Forelimb muscle (tissue), 1 donor: ENCODE measurements at regions not wholly inside any gene's neighbourhood (a gene's known extent, or its start where the extent isn't known, plus 50 kb on each side); places are given as distances from the start of the nearest gene placed in this dataset.
"Not testable (repeated sequence)": the region's sequence is repeated elsewhere in the genome, so short reads cannot be mapped to it uniquely, and the experiment has no call there.

ENCODE experiments used
- DNase-seq: peaks from one replicate; pipeline ENCODE4 v3.0.0-alpha.2; 2013; ENCODE audit warnings: low read depth

DNA sequence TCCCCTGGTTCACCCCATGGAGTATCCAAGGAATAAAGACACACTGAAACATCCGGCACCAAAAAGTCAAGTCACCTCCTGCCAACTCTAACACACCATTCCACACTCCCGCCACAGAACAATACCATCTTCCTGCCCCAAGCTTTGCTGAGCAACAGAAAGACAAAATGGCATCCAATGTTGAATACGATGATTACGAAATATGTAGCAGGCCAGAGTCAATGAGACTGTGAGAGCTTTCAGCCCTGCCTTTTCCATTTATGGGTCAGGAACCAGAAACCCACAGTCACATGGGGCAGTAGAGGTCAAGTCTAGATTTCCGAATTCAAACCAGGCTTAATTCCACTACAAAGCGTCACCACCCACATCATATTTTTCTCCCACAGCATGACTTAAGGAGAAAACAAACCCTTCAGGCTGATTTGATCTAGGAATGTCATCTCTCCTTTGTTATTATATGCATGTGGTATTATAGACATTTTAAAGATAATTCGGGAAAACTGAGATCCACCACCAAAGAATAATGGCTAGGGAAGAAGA is 249.8 kb downstream of the SETD4 start:
- DNase-seq, result no peak

DNA sequence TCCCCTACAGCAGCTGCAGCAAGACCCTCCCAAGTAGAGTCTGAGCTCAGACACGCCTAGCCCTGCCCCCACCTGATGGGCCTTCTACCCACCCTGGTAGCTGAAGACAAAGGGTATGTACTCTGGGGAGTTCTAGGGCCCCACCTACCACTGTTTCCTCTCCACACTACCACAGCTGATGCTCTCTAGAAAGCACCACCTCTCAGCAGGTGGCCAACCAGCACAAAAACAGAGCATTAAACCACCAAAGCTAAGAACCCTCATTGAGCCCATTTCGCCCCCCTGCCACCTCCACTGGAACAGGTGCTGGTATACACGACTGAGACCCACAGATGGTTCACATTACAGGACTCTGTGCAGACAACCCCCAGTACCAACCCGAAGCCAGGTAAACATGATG is 258.9 kb downstream of the SETD4 start:
- no peak for DNase-seq

DNA sequence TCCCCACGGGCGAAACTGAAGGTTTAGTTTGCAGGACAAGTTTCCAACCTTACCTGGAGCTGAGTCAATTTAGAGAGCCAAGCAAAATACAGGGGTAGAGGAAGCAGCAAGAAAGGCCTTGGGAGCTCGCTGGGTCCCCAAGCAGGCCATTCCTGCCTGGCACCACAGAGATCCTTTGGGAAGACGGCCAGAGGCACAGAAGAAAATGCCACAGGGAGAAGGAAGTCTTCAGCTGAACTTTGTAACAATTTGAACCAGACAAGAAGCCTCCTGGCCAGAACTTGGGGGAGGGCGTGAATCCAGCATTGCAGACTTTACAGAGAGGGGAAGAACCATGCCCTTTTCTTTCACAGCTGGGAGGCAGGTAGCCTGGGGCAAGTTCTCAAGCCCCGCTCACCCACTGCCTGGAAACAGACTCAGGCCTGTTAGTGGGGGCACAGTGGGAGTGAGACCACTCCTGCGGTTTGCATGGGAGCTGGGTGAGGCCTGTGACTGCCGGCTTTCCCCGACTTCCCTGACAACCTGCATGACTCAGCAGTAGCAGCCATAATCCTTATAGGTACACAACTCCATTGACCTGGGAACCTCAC is 259.4 kb downstream of the SETD4 start:
- DNase-seq, result not testable (repeated sequence)

DNA sequence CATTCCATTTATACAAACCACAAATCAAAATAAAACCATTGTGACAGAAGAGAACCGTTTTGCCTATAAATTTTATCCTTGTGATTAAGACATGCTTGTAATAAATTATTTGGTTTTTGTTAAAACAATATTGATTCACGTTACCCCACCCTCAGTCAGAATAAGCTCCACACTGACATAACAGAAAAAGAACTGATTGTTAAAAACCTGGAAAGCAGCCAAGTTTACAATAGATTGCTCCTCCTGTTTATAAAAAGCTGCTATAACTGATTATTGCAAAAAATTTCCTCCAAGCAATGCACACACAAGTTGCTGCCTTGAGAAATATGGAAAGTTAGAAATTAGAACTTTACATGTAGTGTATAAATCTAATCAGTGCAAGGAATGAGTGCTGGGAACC is 263.5 kb downstream of the SETD4 start:
- DNase-seq, result no peak

DNA sequence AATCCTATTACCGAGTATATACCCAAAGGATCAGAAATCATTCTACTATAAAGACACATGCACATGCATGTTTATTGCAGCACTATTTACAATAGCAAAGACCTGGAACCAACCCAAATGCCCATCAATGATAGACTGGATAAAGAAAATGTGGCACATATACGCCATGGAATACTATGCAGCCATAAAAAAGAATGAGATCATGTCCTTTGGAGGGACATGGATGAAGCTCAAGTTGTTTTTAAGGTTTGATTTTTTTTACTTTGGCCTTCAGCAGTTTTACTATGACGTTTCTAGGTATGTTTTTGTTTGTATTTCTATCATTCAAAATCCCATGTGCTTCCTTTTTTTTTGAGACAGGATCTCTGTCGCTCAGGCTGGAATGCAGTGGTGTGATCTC is 265.8 kb downstream of the SETD4 start:
- DNase-seq, result not testable (repeated sequence)

DNA sequence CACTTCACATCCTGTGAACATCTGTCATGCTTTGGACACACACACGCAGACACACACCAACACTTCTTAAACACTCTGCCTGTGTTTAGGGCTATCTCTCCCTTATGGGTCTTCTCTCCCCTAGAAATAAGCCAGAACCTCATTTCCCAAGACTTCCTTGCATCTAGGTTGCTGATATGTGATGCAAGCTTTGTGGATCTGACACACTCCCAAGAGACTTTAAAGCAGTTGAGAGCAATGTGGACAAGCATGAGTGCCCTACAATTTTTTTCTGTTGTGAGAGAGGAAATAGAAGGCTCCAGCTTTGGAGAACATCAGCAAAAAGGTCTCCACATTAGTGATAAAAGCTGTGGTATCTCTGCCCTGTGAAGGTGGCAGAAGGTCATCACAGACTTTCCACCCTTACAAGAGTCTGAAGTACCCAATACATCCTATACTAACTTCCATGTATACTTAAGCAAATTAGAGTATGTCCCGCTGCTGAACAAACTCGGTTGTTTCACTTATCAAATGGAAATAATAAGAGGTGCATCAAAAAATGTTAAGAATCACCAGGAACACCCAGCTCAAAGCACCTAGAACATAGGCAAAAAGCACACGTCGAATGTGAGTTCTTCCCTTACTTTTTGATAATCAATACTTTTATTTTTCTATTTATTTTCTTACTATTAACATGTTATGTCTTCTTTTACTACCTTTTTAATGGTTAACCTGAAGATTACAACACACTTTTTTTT is 267.6 kb downstream of the SETD4 start:
- no peak for DNase-seq

DNA sequence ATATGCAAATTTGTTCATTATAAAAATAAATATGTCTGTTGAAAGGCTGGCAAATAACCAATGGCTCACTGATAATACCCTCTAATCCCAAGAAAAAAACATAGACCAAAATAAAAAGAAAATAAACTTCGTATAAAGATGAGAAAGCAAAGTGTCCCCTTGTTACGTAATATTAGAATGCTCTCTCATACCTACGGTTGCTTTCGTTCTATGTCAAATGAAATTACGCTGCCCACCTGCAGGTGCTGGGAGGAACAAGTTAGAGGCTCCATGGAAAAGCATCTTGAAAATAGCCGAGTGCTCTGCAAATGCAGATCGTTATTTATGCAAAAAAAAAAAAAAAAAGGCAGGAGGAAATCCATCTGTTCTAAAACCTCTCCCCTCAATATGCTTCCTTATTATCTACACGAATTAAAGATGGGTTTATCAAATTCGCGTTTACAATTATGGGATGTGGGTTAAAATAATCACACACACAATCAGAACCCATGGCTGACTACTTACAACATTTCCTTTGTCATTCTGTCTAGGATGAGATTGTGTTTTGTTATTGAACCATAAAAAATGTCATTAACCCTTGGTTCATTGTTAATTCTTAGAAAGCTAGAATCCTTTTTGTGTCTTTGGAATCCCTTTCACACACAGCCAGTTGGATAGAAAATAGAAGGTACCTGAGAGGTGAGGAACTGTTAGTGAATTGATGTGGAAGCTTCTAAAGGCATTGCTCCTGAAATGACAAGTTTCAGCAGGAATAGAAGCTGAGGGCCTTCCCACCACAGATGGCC is 268.6 kb downstream of the SETD4 start:
- no peak for DNase-seq

DNA sequence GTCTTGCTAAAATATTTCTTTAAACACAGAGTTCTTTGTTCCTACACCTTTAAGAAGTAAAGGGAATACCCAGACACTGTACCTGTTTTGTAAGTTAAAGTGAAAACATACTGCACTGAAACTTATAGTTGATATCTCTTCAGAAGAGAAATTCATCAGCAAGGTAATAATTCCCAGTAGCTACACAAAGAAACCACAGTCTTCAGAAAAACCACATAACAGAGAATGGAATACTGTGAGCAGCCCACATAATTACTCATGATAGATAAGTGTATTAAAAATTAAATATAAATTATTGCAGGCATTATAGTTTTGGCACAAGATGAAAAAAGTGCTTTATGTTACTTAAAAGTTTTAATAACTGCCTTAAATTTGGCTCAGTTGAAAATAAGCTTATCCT is 276.6 kb downstream of the SETD4 start:
- DNase-seq, result no peak

DNA sequence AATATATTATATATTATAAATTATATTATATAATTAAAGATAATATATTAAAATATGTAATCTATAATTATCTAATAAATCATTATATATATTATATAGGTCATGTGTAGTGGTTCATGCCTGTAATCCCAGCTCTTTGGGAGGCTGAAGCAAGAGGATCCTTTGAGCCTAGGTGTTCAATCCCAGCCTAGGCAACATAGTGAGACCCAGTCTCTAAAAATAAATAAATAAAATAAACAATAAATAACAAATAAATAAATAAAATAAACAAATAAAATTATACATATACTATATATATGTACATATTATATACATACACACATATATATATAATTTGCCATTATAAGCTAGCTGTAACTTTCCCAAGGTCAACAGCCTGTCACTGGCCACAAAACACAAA is 277.7 kb downstream of the SETD4 start:
- DNase-seq, result no peak

DNA sequence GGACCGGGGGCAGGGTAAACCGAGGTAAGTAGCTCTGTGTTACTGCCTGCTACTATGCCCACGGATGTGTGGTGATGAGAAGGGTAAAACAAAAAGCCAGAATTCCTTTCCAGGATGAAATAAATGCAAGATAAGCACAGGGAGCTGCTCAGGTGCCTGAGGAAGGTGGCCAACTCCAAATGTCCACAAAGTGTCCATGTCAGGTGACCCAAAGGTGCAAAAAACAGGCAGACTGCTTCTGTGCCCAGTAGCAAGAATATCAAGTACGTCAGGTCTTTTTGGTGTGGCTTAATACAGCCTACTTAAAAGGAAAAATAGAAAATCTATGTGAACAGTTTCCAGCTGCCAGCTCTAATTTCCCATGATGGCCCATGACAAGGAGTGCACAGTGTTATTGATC is 279.3 kb downstream of the SETD4 start:
- DNase-seq, result no peak

DNA sequence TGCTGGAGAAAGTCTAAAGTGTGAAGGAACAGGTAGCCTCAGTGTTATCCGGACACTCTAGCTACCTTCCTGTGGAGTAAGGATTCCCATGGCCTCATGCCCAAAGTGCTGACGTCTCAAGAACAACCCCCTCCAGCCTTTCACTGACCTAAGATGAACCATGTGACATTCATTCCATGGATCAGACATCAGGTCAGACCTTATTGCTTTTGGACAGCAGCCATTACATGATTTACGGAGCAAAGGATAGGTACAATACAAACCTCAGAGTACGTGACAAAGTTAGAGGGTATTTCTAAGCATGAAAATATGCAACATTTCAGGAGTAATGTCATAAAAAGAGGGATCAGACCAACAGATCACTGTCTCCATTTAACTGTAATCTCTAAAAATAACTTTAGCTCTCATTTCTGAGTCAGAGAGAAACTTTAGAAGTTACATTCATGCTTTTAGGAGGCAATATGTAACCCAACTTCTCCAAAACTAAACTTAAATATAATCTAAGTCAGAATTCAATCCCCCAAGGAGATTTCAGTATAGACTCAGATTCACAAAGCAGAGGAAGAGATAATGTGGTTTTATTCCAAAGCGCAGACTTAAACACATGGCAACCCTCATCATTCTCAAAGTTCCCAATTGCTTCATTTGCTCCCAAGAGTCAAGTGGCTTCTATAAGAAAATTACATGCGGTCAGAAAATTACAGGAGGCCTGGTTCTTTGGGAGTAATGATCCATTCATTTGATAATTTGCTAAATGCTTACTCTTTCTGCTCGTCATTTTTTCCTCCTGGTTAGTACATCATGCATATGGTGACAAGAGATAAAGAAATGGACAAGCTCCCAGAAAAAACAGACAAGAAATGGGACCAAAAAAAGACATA is 280.4 kb downstream of the SETD4 start:
- no peak for DNase-seq

DNA sequence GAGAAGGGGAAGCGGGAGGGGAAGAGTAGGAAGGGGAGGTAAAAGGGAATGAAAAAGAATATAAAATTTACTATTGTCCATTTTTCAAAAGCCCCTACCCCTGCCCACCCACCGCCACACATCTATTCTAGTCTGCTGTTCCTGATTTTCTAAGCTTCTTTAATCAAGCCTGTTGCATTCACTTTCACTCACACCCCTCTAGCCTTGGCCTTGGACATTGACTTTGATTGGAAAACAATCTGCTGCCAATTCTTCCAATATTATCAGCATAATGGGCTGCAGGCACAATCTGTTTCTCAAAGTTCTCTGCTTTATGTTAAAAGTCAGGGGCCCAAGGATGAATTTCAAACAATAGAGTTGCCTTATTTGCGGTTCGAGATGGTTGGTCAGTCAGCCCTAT is 281.2 kb downstream of the SETD4 start:
- DNase-seq, result no peak

DNA sequence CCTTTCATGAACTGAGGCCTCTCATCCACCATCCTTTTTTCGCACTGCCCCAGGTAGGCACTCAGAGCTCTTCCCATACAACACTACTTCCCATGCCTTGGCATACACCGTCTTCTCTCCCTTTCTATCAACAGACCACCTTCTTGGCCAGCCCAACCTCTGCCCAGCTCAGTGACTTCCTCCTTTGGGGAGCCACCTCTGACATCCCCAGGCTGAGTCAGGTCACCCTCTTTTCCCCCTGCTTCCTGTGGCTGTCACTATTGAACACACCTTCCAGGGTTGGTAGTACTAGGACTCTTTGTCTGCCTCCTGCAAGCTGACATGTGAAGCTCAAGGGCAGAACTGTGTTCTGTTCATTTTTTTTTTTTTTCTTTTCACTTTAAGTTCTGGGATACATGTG is 283.2 kb downstream of the SETD4 start:
- no peak for DNase-seq

DNA sequence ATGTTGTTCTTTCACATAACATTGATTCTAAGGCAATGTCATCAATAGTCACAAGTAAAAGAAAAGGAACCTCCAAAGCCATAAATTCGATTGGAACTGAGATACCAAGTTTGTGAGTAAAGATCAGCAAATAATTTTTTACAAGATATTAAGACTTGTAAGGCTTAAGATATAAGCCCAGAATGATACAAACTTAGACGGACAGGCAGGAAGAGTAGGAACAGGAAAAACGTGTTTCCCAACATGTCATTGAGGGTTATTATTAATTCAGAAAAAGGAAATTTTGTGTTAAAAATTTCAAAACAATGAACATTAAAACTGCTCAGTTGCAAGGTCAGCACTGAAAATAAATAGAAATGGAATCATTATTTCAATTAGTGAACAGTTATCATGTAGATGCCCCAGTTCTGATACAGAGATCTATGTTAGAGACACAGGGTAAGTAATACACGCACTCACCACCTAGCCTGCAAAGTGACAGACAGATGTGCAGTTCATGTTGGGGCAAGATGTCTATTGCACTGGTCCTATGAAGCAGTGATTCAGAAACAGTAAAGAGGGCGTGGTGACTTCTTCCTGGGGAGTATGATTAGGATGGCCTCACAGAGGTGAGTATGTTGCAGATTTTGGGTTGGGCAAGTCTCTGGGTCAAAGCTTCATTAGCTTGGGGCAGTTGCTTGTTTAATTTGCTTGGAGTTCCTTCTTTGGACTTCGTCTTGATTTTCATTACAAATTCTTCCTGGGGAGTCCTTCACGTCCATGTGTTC is 284.4 kb downstream of the SETD4 start:
- DNase-seq, result no peak

DNA sequence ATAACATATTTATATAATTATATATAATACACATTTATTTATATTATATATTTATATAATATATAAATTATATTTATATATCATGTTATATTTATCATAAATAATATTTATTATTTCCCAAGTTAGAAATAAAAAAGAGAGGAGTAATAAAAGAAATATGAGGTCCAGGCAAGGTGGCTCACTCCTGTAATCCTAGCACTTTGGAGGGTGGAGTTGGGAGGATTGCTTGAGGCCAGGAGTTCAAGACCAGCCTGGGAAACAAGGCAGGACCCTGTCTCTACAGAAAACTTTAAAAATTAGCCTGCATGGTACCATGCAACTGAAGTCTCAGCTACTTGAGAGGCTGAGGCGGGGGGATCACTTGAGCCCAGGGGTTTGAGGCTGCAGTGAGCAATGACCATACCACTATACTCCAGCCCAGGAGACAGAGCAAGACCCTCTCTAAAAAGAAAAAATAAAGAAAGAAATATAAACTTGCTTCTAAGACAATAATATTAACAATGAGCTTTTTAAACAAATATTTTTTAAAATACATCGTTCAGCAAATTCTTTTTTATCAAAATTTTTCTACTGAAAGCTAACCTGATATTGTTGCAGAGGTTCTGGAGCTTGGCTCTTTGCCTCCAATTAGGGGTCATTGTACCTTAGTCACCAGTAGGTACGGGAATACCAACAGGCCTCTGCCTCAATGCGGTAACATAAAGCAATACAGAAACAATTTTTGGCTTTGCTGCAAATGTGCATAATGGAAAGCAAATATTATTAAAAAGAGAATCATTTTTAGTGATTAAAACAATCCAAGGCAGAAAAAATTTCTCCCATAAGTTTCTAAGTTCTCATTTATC is 290.0 kb downstream of the SETD4 start:
- DNase-seq, result no peak

DNA sequence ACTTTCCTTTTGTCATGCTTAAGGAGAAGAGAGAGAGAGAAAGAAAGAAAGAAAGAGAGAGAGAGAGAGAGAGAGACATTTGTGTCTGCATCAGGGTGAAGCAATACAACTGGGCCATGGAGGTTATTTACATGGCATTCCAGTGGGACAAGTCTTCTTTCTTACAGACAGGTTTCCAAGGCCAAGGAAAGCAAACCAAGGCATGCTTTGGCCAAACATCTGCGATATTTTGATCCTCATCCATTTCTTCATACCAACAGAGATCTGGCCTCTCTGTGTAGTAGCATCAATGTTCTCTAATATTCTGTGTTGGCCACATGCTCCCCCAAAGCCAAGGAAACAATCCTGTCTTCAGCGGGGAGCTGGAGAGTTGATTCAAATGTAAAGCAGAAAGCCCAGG is 292.1 kb downstream of the SETD4 start:
- DNase-seq, result no peak

DNA sequence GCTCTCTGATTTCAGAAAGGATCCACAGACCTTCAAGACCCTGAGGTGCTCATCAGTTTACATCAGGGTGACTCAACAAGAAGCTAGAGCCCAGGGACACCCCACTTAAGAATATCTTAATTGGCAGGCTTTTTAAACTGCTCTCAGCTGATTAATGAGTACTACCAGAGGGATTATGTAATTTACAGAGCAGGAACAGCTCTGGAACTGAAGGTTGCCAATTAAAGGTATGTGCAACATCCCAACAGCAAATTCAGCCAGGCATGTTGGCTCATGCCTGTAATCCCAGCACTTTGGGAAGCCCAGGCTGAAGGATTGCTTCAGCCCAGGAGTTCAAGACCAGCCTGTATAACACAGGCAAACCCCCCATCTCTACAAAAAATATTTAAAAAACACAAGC is 295.7 kb downstream of the SETD4 start:
- no peak for DNase-seq

DNA sequence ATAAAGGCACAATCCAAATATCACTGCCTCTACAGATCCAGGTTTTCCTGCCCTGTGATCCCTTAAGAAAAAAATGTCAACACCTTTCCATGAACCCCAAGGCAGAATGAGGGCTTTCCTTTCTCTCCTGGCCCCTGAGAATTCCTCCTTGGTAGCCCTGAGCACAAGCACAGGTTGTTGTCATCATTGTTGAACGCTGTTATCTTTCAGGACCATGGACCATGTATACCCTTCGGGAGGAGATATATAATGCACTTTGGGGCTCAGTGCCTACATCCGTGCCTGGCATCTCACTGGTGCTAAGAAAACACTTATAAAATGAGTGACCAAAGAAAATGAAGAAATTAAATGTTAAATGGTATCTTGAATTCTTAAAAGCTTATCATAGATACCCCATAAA is 296.2 kb downstream of the SETD4 start:
- no peak for DNase-seq

DNA sequence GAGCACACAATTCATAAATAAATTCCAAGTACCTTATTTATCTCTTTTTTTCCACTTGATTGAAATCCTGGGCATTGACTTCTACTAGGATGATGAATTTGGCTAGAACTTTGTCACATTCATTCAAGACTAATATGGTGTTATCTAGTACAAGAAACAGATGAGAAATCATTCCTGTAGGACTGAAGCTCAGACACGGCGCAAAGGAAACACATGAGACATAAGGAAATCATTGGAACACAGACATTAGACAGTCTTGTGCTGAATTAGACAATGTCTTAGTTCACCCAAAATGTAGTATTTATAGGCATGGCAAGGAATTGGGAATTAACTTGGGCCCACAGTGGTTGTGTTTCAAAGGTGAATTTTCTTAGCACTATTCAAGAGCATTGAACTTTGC is 305.7 kb downstream of the SETD4 start:
- DNase-seq, result no peak

DNA sequence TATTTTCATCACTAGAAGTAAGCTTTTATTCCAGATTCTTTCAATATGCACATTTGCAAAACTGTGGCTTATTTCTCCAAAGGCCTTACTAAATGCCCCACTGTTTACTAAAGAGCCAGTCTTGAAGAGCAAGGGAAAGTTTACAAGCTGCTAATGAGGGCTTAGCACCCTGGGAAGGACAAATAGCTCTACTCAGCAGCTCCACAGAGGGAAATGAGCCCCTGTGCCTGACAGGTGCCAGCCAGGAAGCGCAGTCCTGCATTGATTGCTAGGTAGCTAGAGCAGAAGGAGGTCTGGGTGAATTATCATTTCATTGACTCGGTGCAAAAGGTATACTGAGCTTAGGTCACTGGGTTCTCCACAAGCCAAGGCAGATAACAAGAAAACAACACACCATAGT is 307.0 kb downstream of the SETD4 start:
- no peak for DNase-seq
